GM12891 (cell line): ENCODE measurements at regions not wholly inside any gene's neighbourhood (a gene's known extent, or its start where the extent isn't known, plus 50 kb on each side); places are given as distances from the start of the nearest gene placed in this dataset.

Experiments
- PAX5 ChIP-seq: IDR thresholded peaks from 2 replicates; pipeline ENCODE4 v1.6.1; 2011; ENCODE audit warnings: low read length, moderate library complexity, mild to moderate bottlenecking; ENCODE audit not compliant: insufficient read depth, severe bottlenecking
- POLR2A ChIP-seq: IDR thresholded peaks from 2 replicates; pipeline ENCODE4 v1.6.1; 2011; ENCODE audit warnings: low read depth, low read length, control low read depth
- POLR2AphosphoS5 ChIP-seq: IDR thresholded peaks from 2 replicates; pipeline ENCODE4 v1.6.1; 2011; ENCODE audit warnings: low read depth, low read length, control low read depth
- SPI1 ChIP-seq: IDR thresholded peaks from 2 replicates; pipeline ENCODE4 v1.6.1; 2011; ENCODE audit warnings: low read depth, low read length, control low read depth

GRCh38 chr12:69061574-69061973 lies 128.6 kb upstream of the CPM start:
- TF ChIP-seq POLR2A (no peak), PAX5 (no peak), POLR2AphosphoS5 (no peak), SPI1 (no peak)
